GM20000 (cell line): ENCODE measurements at regions not wholly inside any gene's neighbourhood (a gene's known extent, or its start where the extent isn't known, plus 50 kb on each side); places are given as distances from the start of the nearest gene placed in this dataset.
"Not testable (repeated sequence)": the region's sequence is repeated elsewhere in the genome, so short reads cannot be mapped to it uniquely, and the experiment has no call there.

ENCODE experiments used
- DNase-seq: peaks from one replicate; pipeline ENCODE4 v3.0.0; 2012; ENCODE audit warnings: low spot score
- TF ChIP-seq, protein P1 (sequence below): IDR thresholded peaks from 2 replicates; pipeline ENCODE4 v1.5.1; 2012; ENCODE audit warnings: mild to moderate bottlenecking, control low read depth; ENCODE audit errors: extremely low read depth, missing control alignments

DNA sequence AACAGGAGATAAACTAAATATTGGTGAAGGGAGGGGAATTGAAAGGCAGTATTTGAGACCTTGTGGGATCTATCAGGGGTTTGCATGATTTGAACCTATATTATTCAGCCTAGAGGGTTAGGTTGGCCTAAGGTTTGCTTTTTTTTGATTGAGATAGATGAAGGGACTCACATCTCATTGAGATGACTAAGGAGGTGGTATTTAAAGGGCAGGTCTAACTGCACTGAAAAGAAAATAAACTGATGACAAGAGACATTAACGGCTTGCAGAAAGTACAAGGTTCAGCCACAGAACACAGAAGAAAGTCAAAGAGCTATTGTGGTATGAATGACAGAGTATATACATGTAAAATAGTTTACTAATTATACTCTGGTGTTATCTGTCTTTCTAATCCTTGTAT, 412.7 kb downstream of the CDH10 start:
- DNase-seq: no peak
- TF ChIP-seq, protein P1, sequence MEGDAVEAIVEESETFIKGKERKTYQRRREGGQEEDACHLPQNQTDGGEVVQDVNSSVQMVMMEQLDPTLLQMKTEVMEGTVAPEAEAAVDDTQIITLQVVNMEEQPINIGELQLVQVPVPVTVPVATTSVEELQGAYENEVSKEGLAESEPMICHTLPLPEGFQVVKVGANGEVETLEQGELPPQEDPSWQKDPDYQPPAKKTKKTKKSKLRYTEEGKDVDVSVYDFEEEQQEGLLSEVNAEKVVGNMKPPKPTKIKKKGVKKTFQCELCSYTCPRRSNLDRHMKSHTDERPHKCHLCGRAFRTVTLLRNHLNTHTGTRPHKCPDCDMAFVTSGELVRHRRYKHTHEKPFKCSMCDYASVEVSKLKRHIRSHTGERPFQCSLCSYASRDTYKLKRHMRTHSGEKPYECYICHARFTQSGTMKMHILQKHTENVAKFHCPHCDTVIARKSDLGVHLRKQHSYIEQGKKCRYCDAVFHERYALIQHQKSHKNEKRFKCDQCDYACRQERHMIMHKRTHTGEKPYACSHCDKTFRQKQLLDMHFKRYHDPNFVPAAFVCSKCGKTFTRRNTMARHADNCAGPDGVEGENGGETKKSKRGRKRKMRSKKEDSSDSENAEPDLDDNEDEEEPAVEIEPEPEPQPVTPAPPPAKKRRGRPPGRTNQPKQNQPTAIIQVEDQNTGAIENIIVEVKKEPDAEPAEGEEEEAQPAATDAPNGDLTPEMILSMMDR: no peak

DNA sequence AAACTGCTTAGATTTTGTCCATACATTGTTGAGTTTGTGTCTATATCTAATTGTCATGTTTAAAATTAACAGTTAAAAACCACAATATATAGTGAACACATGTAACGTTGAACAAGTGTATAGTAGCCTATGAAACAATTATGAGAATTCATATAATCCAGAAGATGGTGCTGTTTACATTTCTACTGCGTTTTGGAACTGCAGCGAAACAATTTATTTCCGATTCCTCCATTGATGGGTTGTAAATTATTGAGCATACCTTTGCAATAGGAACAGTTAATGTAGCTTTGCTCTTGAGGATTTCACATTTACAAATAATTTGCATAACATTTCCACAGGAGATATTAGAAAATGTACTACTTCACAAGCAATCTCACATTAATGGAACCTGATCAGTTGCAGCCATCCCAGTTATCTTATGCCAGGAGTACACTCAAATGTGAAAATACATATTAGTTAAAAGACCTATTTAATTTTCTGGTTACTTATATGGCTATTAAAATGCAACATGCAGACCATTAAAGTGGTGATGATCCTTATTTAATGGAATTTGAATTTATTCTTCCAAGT, 411.8 kb downstream of the CDH10 start:
- TF ChIP-seq, protein P1: no peak
- no peak for DNase-seq

GRCh38 chr5:24235946-24236345, 408.8 kb downstream of the CDH10 start:
- DNase-seq: no peak

DNA sequence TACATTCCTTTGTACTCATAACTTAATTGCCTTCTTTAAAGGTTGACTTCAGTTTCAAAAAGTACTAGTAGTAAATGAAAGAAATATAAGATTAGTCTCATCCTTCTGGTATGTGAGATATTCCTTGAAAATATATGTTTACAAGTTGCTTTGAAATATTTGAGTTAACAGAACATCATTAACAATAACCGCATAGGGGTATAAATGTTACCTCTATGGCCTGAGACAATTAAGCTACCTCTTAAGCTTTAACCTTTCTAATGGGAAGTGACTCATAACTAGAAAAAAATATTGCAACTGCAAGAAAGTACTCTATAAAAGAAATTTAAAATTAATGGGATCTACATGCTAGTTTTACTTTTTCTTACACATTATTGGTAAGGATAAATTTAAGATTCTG, 399.0 kb downstream of the CDH10 start:
- no peak for DNase-seq
- TF ChIP-seq, protein P1: no peak

More at GRCh38 chr5:24235946-24236345, 408.8 kb downstream of the CDH10 start:
- TF ChIP-seq, protein P1: no peak

- TF ChIP-seq, protein P1: no peak
- DNase-seq: no peak
Measured at GRCh38 chr5:24264547-24264946, 380.2 kb downstream of the CDH10 start.

- TF ChIP-seq, protein P1: no peak
Measured at GRCh38 chr5:24265306-24265705, 379.5 kb downstream of the CDH10 start.

DNA sequence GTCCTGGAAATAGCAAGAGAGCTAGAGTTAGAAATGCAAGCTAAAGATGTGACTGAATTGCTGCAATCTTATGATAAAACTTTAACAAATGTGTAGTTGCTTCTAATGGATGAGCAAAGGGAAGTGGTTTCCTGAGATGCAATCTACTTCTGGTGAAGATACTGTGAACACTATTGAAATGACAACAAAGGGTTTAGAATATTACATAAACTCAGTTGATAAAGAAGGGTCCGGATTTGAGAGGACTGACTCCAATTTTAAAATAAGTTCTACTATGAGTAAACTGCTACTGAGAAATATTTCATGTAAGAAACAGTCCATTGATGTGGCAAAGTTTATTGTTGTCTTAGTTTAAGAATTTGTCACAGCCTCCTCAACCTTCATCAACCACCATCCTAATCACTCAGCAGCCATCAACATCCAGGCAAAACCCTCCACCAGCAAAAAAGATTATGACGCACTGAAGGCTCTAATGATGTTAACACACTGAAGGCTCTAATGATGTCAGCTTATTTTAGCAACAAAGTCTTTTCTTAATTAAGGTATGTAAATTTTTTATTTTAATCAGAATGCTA, 376.2 kb downstream of the CDH10 start:
- DNase-seq: no peak
- TF ChIP-seq, protein P1: no peak

More at GRCh38 chr5:24265306-24265705, 379.5 kb downstream of the CDH10 start:
- no peak for DNase-seq

DNA sequence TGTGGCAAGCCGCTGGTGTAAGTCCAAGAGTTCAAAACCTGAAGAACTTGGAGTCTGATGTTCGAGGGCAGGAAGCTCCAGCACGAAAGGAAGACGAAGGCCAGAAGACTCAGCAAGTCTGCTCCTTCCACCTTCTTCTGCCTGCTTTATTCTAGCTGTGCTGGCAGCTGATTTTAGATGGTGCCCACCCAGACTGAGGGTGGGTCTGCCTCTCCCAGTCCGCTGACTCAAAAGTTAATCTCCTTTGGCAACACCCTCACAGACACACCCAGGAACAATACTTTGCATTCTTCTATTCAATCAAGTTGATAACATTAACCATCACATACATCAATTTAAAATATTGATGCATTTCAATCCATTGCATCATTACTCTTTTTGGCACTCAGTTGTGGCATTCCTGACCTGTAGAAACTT, 373.1 kb downstream of the CDH10 start:
- not testable (repeated sequence) for DNase-seq
